ENCODE measurements at regions not wholly inside any gene's neighbourhood (a gene's known extent, or its start where the extent isn't known, plus 50 kb on each side); places are given as distances from the start of the nearest gene placed in this dataset.
A peak's percentile ranks its signal among the peaks of the same experiment; 100 is the strongest.

GRCh38 chr4:153107246-153107645 lies 97.0 kb upstream of the TRIM2 start:
- no peak for DNase-seq (ENCODE audit: low spot score)

DNA sequence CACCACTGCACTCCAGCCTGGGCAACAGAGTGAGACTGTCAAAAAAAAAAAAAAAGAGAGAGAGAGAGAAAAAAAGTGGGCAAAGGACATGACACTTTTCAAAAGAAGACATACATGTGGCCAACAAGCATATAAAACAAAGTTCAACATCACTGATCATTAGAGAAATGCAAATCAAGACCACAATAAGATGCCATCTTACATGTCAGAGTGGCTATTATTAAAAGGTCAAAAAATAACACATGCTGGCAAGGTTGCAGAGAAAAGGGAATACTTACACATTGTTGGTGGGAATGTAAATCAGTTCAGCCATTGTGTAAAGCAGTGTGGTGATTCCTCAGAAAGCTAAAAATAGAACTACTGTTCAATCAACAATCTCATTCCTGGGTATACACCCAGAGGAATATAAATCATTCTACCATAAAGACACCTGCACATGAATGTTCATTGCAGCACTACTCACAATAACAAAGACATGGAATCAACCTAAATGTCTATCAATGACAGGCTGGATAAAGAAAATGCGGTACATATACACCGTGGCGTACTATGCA lies 94.9 kb upstream of the TRIM2 start:
- no peak for DNase-seq (ENCODE audit: low spot score)

GRCh38 chr4:153110739-153111138 lies 93.5 kb upstream of the TRIM2 start:
- DNase-seq (ENCODE audit: low spot score) = no peak

DNA sequence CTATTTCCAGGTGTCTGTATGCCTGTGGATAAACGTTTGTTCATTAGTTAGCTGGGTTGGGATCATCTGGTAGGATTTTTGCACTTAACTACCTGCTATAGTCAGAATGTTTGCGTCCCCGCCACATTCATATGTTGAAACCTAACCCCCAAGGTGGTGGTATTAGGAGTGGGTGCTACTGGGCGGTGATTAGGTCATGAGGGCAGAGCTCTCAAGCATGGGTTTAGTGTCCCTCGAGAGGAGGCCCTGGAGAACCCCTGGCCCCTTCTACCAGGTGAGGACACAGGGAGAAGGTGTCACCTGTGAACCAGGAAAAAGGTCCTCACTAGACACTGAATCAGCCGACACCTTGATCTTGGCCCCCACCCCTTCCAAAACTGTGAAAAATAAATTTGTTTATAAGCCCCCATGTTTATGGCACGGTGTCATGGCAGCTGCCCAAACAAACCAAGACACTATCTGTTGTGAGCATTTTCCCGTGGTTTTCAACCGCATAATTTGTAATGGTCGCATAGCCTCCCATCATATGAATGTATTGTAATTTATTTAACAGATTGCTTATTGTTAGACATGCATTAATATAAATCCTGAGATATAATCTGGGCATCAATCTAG lies 92.7 kb upstream of the TRIM2 start:
- no peak for DNase-seq (ENCODE audit: low spot score)

DNA sequence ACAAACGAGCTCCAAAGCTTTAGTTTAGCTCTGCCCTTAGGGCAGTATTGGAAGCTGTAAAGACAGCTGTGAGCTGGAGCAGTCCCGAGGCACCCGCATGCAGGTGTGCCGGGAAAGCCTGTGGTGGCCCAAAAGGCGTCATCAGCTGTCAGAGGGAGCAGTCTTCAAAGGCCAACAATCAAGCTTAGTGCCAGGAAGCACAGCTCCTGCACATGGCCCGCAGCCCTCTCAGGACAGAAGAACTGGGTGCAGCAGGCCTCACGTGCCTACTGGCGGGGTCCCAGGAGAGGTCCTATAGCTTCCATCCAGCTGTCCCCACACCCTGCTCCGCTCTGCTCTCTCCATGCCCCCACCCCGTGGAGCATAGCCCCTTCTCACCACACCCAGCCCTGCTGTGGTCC lies 92.2 kb upstream of the TRIM2 start:
- no peak for DNase-seq (ENCODE audit: low spot score)

DNA sequence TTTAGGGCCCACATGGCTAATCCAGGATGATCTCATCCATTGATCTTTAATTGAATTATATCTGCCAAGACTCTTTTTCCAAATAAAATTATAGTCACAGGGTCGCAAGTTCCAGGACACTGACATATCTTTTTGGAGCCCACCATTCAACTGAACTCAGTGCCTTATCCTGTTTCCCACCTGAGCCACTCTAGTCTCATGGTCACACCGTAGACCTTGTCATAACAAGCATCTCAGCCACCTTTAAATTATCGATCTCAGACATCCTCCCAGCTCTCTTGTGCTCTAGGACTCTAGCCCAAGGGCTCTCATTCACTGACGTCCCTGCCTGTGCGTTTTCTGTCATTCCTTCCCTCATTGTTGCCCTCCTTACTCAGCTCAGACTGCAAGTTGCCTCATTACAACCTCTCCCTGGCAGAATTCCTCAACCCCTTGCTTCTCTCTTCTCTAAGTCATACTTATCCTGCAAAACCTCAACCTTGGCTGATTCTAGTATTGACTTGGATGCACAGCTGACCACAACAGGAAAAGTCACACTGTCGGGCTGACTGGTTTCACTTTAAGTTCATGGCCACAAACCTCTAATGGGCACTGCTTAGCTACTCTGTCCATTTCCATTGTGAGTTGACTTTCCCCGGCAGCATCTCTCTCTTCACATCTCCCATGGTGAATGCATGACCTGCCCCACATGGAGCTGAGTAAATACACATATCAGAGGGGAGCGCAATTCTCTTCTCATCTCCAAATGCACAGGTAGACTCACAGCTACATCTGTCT lies 91.0 kb upstream of the TRIM2 start:
- DNase-seq (ENCODE audit: low spot score) = no peak

DNA sequence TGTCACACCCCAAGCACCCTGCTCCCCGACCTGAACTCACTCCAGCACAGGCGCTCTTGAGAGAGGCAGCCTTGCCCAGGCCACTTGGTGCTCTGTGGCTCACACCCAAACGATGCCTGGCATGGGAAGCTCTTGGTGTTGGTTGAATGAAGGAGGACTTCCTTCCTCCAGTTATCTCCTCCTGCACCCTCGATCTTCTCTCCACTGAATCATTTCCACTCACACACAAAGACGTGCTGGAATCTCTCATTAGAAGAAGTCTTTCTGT lies 90.5 kb upstream of the TRIM2 start:
- no peak for DNase-seq (ENCODE audit: low spot score)

DNA sequence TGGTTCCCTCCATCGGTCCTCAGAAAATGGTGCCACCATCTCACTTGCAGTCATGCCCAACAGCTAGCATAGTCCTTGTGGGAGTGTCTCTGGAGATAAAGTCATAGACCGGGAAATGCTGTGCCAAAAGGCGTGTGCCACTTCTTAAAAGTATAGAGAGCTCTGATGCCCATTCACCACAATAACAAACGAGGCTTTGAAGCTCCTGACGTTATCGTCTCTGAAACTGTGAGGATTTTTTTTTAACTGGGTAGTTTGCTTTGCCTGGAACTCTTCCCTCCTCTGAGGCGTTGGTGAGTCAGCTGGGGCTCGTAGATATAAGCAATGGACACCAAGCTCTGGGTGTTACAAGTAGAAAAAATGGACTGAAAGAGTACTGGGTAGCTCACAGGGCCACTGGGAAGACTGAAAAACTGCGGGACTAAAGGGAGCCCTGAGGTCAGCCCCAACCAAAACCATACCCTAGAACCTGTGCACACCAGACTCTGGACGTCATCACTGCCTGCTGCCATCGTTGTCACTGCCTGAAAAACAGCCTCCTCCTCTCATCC lies 89.4 kb upstream of the TRIM2 start:
- DNase-seq (ENCODE audit: low spot score) = no peak

- no peak for DNase-seq (ENCODE audit: low spot score)
These were observed 88.6 kb upstream of the TRIM2 start for GRCh38 chr4:153115322-153116290.

- no peak for DNase-seq (ENCODE audit: low spot score)
These were observed 88.0 kb upstream of the TRIM2 start for GRCh38 chr4:153116291-153116680.

DNA sequence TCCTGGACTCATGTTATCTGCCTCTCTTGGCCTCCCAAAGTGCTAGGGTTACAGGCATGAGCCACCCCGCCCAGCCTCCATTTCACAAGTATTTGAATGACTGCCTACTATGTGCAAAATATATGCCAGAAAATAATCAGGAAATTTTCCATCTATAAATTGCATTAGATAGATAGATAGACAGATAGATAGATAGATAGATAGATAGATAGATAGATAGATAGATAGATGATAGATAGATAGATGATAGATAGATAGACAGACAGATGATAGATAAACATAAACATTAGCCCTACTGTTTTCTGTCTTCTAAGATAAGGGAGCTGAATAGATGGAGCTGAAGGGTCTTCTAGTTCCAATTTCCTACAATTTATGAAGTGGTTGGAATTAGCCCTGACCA lies 87.4 kb upstream of the TRIM2 start:
- DNase-seq (ENCODE audit: low spot score) = no peak

GRCh38 chr4:153117554-153117953 lies 86.7 kb upstream of the TRIM2 start:
- no peak for DNase-seq (ENCODE audit: low spot score)

- DNase-seq (ENCODE audit: low spot score) = no peak
These were observed 84.6 kb upstream of the TRIM2 start for GRCh38 chr4:153119626-153120025.

GRCh38 chr4:153120235-153120634 lies 84.0 kb upstream of the TRIM2 start:
- no peak for DNase-seq (ENCODE audit: low spot score)

- DNase-seq (ENCODE audit: low spot score) = no peak
These were observed 81.4 kb upstream of the TRIM2 start for GRCh38 chr4:153122855-153123254.

DNA sequence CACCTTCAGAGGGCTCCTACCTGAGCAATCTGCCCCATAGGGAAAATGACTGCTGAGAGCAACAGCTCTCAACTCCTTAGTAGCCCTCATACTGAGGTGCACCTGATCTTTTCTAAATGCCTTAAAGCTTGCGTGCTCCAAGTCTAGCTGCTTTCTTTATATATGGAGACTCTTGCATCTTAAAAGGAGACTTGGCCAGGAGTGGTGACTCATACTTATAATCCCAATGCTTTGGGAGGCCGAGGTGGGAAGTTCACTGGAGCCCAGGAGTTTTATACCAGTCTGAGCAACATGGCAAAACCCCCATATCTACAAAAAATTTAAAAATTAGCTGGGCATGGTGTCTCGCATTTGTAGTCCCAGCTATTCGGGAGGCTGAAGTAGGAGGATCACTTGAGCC lies 78.1 kb upstream of the TRIM2 start:
- no peak for DNase-seq (ENCODE audit: low spot score)

GRCh38 chr4:153127760-153128494 lies 76.3 kb upstream of the TRIM2 start:
- DNase-seq (ENCODE audit: low spot score) = peak; percentile 86

DNA sequence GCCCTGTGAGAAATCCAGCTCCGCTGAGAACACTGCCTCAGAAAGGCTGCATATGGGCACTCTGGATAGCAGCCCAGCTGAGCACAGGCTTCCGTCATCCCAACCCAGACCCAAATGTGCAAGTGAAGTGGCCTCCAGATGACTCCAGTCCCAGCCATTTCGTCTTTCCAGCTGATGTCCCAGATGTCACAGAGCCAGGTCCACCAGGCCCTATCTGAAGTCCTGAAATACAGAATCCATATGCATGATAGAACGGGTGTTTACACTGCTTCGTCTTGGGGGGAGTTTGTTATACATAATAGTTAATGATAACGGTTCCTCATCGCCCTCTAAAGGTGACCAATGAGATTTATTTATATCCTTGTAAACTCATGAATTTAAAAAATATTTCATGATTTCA lies 72.6 kb upstream of the TRIM2 start:
- DNase-seq (ENCODE audit: low spot score) = no peak

DNA sequence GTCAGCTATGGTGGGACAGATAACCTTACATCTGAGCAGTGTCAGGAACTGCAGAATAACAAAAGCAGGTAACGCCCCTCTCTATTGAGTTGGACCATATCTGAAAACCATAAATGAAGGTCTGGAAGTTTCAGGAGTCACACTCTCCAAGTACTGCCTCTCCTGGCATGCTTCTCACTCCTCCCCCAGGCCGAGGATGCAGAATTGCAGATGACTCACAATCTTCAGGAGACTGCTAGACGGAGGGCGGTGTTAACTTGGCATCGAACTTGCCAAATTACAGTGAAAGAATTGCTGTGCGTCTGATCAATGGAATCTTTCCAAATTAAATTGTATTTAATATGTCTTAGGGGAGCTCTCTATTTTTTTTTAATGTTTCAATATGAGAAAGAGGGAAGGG lies 67.1 kb upstream of the TRIM2 start:
- no peak for DNase-seq (ENCODE audit: low spot score)

- no peak for DNase-seq (ENCODE audit: low spot score)
These were observed 66.3 kb upstream of the TRIM2 start for GRCh38 chr4:153137677-153138630.

DNA sequence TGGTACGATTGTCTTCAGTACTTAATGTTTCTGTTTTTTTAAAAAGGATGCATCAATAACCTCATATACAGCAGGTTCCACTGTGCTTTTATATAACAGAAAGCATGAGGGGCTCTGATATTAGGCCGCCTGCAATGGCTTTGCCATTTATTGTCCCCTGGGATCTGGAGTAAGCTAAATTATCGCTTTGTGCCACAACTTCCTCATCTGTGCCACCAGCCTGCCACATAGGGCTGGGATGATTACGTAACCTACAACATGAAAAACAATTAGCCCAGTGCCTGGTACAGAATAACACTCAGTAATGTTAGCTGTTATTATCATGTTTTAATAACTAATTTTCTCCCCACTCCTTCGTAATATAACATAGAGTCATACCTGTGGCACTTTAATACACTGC lies 65.5 kb upstream of the TRIM2 start:
- no peak for DNase-seq (ENCODE audit: low spot score)
